ENCODE measurements at regions not wholly inside any gene's neighbourhood (a gene's known extent, or its start where the extent isn't known, plus 50 kb on each side); places are given as distances from the start of the nearest gene placed in this dataset.

DNA sequence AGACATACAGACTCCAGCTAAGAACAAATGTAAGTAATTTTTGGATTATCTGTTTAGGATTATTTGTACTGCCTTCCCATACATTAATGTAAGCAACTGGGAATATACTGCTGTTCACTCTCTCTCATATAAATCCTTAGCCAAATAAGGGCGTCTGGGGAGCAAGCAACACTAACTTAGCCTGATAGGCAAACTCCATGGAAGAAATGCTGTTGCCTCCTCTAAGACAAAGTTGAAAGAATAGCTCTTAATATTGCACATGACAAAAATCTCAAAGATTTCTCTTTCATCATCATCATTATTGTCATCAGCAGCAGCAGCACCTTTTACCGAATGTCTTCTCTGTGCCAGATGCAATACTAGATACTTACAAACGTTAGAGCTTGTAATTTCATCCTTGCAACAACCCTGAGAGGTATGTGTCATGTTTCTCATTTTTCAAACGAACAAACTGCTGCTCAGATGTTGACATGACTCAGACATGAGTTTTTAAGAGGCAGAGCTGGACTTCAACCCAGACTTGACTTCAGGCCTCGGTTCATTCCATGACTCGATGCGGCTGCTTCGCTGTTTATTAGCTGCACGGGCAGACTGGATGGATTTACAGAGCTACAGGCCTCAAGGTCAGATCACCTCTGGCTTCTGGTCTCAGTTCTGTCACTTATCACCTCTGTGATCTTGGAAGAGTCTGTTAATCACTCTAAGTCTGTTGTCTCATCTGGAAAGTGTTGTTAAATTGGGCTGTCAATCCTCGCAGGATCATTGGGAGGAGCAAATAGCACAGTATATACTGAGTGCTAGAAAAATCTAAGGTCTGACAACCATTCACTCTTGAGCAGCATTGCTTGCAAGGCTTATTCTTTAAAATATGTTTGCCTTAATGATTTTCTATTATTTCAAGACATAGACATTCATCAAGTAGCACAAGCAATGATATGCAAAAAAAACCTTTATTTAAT lies 126.3 kb upstream of the CELF2 start:
- H3K4me2 ChIP-seq (ENCODE audit: insufficient read depth, low read length), result no peak overlapping the region
- no peaks in the 10 kb centered on the region for H3K27me3 ChIP-seq (ENCODE audit: control insufficient read depth in 2 of 2, insufficient read depth in 2 of 2, low read length in 2 of 2)
- no peaks in the 10 kb centered on the region for H3K4me1 ChIP-seq (ENCODE audit: control insufficient read depth, extremely low read depth, insufficient read depth, low read length)
- TF ChIP-seq POLR2A (IDR thresholded peaks at IDR 0.05; ENCODE audit: low read depth, low read length), result no peak
- TF ChIP-seq GATA2 (IDR thresholded peaks at IDR 0.05; ENCODE audit: insufficient read depth, insufficient read length, low read depth, low read length), result no peak
- TF ChIP-seq POLR2AphosphoS5 (IDR thresholded peaks at IDR 0.05; ENCODE audit: insufficient read depth, low read depth, low read length), result no peak
- TF ChIP-seq MYC (IDR thresholded peaks at IDR 0.05; ENCODE audit: low read depth, low read length), result no peak
- TF ChIP-seq, protein P1, sequence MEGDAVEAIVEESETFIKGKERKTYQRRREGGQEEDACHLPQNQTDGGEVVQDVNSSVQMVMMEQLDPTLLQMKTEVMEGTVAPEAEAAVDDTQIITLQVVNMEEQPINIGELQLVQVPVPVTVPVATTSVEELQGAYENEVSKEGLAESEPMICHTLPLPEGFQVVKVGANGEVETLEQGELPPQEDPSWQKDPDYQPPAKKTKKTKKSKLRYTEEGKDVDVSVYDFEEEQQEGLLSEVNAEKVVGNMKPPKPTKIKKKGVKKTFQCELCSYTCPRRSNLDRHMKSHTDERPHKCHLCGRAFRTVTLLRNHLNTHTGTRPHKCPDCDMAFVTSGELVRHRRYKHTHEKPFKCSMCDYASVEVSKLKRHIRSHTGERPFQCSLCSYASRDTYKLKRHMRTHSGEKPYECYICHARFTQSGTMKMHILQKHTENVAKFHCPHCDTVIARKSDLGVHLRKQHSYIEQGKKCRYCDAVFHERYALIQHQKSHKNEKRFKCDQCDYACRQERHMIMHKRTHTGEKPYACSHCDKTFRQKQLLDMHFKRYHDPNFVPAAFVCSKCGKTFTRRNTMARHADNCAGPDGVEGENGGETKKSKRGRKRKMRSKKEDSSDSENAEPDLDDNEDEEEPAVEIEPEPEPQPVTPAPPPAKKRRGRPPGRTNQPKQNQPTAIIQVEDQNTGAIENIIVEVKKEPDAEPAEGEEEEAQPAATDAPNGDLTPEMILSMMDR (IDR thresholded peaks at IDR 0.05; ENCODE audit: extremely low read depth in 1 of 2, insufficient read depth in 1 of 2, low read depth in 1 of 2, low read length in 2 of 2), result no peak
- TF ChIP-seq EZH2 (IDR thresholded peaks at IDR 0.05; ENCODE audit: borderline replicate concordance, low read depth, low read length, severe bottlenecking), result no peak
- TF ChIP-seq, protein P2, sequence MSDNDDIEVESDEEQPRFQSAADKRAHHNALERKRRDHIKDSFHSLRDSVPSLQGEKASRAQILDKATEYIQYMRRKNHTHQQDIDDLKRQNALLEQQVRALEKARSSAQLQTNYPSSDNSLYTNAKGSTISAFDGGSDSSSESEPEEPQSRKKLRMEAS (IDR thresholded peaks at IDR 0.05; ENCODE audit: insufficient read depth, insufficient read length), result no peak
- no peak for TF ChIP-seq JUN (IDR thresholded peaks at IDR 0.05; ENCODE audit: borderline replicate concordance, insufficient read depth, insufficient read length, low read depth)
- TF ChIP-seq FOS (IDR thresholded peaks at IDR 0.05; ENCODE audit: borderline replicate concordance, insufficient read depth, low read length), result no peak
- DNase-seq (ENCODE audit: low read depth, low spot score), result no peak
- H3K36me3 ChIP-seq (ENCODE audit: control insufficient read depth in 2 of 2, extremely low read depth in 1 of 2, insufficient read depth in 2 of 2, low read length in 2 of 2), result no peaks in the 10 kb centered on the region
- CTCF ChIA-PET, result interaction anchor here (1.0 to 1.1 kb wide), 4 partner anchors 9 to 145 kb away, joined by 3 read pairs; no protein-coding TSS in a partner anchor
- H4K20me1 ChIP-seq (replicated peaks; ENCODE audit: control insufficient read depth, extremely low read depth, insufficient read depth, low read length), result no peaks in the 10 kb centered on the region
- no peaks in the 10 kb centered on the region for H3K9me3 ChIP-seq (replicated peaks; ENCODE audit: control insufficient read depth, insufficient read depth, low read length)
- no peak for FAIRE-seq
- no TSS peak for BruUV-seq (replicated peaks)
- H3K27ac ChIP-seq (ENCODE audit: insufficient read depth, low read depth, low read length), result no peak overlapping the region
- no peaks in the 10 kb centered on the region for H3K9me1 ChIP-seq (replicated peaks; ENCODE audit: control insufficient read depth, extremely low read depth, insufficient read depth, low read length)
- no peak overlapping the region for H2AFZ ChIP-seq (ENCODE audit: low read depth, low read length)
- dilution Hi-C loops (cut with MboI; ENCODE audit: extremely low pct_ligation_motif_present, low sequenced_read_pairs) (no loop called here), intact Hi-C loops (cut with micrococcal nuclease) (no loop called here)
- no peak overlapping the region for H3K9ac ChIP-seq (replicated peaks; ENCODE audit: extremely low read depth, insufficient read depth, low read length)
- no peaks in the 10 kb centered on the region for H3K79me2 ChIP-seq (ENCODE audit: control insufficient read depth, insufficient read depth, low read length)
- POLR2A ChIA-PET, result no interaction called here
- H3K4me3 ChIP-seq (replicated peaks in 1 of 3; ENCODE audit: insufficient read depth in 1 of 3, low read depth in 1 of 3, low read length in 3 of 3), result no peak overlapping the region

Measured in endothelial cell of umbilical vein (primary cell).